ENCODE measurements at regions not wholly inside any gene's neighbourhood (a gene's known extent, or its start where the extent isn't known, plus 50 kb on each side); places are given as distances from the start of the nearest gene placed in this dataset.
A peak's percentile ranks its signal among the peaks of the same experiment; 100 is the strongest.
"Not testable (repeated sequence)": the region's sequence is repeated elsewhere in the genome, so short reads cannot be mapped to it uniquely, and the experiment has no call there.

- no peak for DNase-seq
Measured at GRCh38 chr11:129637983-129638776, 177.5 kb upstream of the TMEM45B start.

- DNase-seq, result no peak
Measured at GRCh38 chr11:129639300-129639699, 176.3 kb upstream of the TMEM45B start.

- DNase-seq, result no peak
Measured at GRCh38 chr11:129640671-129641070, 175.0 kb upstream of the TMEM45B start.

- DNase-seq, result no peak
Measured at GRCh38 chr11:129643031-129643721, 172.5 kb upstream of the TMEM45B start.

GRCh38 chr11:129644326-129644725, 171.3 kb upstream of the TMEM45B start:
- DNase-seq, result no peak

- DNase-seq, result no peak
Measured at GRCh38 chr11:129645943-129646342, 169.7 kb upstream of the TMEM45B start.

- DNase-seq, result not testable (repeated sequence)
Measured at GRCh38 chr11:129650044-129650443, 165.6 kb upstream of the TMEM45B start.

GRCh38 chr11:129652835-129653234, 162.8 kb upstream of the TMEM45B start:
- DNase-seq, result no peak

- no peak for DNase-seq
Measured at GRCh38 chr11:129655247-129655832, 160.3 kb upstream of the TMEM45B start.

- no peak for DNase-seq
Measured at GRCh38 chr11:129657866-129658525, 157.7 kb upstream of the TMEM45B start.

GRCh38 chr11:129658526-129658867, 157.2 kb upstream of the TMEM45B start:
- DNase-seq, result no peak

- DNase-seq, result no peak
Measured at GRCh38 chr11:129680907-129681306, 134.7 kb upstream of the TMEM45B start.

- no peak for DNase-seq
Measured at GRCh38 chr11:129681344-129682114, 134.1 kb upstream of the TMEM45B start.

- DNase-seq, result no peak
Measured at GRCh38 chr11:129686269-129686668, 129.4 kb upstream of the TMEM45B start.

GRCh38 chr11:129691142-129691541, 124.5 kb upstream of the TMEM45B start:
- DNase-seq, result no peak

GRCh38 chr11:129694538-129694937, 121.1 kb upstream of the TMEM45B start:
- DNase-seq, result peak; percentile 9

GRCh38 chr11:129694966-129695365, 120.7 kb upstream of the TMEM45B start:
- DNase-seq, result no peak

- peak; percentile 75 for DNase-seq
Measured at GRCh38 chr11:129695571-129696308, 119.9 kb upstream of the TMEM45B start.

- DNase-seq, result no peak
Measured at GRCh38 chr11:129696309-129696989, 119.2 kb upstream of the TMEM45B start.

- DNase-seq, result no peak
Measured at GRCh38 chr11:129698212-129698611, 117.4 kb upstream of the TMEM45B start.

GRCh38 chr11:129699711-129700304, 115.8 kb upstream of the TMEM45B start:
- DNase-seq, result no peak

All from CD4-positive, alpha-beta T cell treated with Interleukin-17A for 4 hours (primary cell).